ENCODE measurements at regions not wholly inside any gene's neighbourhood (a gene's known extent, or its start where the extent isn't known, plus 50 kb on each side); places are given as distances from the start of the nearest gene placed in this dataset.

GRCh38 chr12:54701940-54702592 is 53.9 kb upstream of the DCD start:
- no peaks in the 10 kb centered on the region for H3K36me3 ChIP-seq (ENCODE audit: control insufficient read depth, insufficient read depth, low read length)
- no peak overlapping the region for H2BK20ac ChIP-seq (ENCODE audit: low read depth, low read length)
- in situ Hi-C loops (cut with MboI; ENCODE audit: low sequenced_read_pairs) (no loop called here), dilution Hi-C loops (cut with HindIII; ENCODE audit: low sequenced_read_pairs, unreplicated experiment) (no loop called here), intact Hi-C loops (cut with micrococcal nuclease) (loop anchor here (1.0 kb wide), 1 partner anchor 256 kb away; no protein-coding TSS in a partner anchor)
- no peak overlapping the region for H4K5ac ChIP-seq (ENCODE audit: low read depth, low read length)
- H2AK5ac ChIP-seq (ENCODE audit: low read depth, low read length) = no peak overlapping the region
- H3K18ac ChIP-seq (ENCODE audit: low read depth, low read length) = no peak overlapping the region
- H3K56ac ChIP-seq (ENCODE audit: extremely low read depth, insufficient read depth, low read length) = no peak overlapping the region
- H3K27me3 ChIP-seq (ENCODE audit: control insufficient read depth, insufficient read depth, low read length) = no peaks in the 10 kb centered on the region
- H2BK15ac ChIP-seq (ENCODE audit: low read depth, low read length) = no peak overlapping the region
- TF ChIP-seq BHLHE40 (IDR thresholded peaks at IDR 0.05; ENCODE audit: low read depth, low read length) (no peak), RAD21 (IDR thresholded peaks at IDR 0.05; ENCODE audit: low read length) (peak; percentile 35), MAFK (IDR thresholded peaks at IDR 0.05; ENCODE audit: low read depth, low read length) (no peak), CEBPB (IDR thresholded peaks at IDR 0.05; ENCODE audit: low read depth, low read length) (no peak), SMC3 (IDR thresholded peaks at IDR 0.05; ENCODE audit: low read depth, low read length) (peak; percentile 27; the same call in 1 of the 2 replicates), POLR2A (IDR thresholded peaks at IDR 0.05; ENCODE audit: low read depth, low read length) (no peak), CTCF (conservative IDR thresholded peaks at IDR 0.05; ENCODE audit: low read depth, low read length) (peak; percentile 61)
- no peaks in the 10 kb centered on the region for H3K9me3 ChIP-seq (ENCODE audit: control insufficient read depth, insufficient read depth, low read length)
- no peaks in the 10 kb centered on the region for H3K4me1 ChIP-seq (ENCODE audit: control insufficient read depth, insufficient read depth, low read length)
- no peak overlapping the region for H3K4me3 ChIP-seq (ENCODE audit: insufficient read depth, low read depth, low read length)
- ChIA-PET POLR2A (ENCODE audit: unreplicated experiment) (no interaction called here), CTCF (interaction anchor here (0.6 to 2.1 kb wide), 7 partner anchors 9 to 257 kb away, joined by 3 to 9 read pairs (median 4); no protein-coding TSS in a partner anchor)
- no peaks in the 10 kb centered on the region for H3K79me1 ChIP-seq (ENCODE audit: low read depth in 1 of 2, low read length in 2 of 2)
- no peak overlapping the region for H4K8ac ChIP-seq (ENCODE audit: low read depth in 2 of 2, low read length in 2 of 2)
- no peak overlapping the region for H3K23ac ChIP-seq (ENCODE audit: low read depth, low read length)
- no peak overlapping the region for H2AFZ ChIP-seq (replicated peaks; ENCODE audit: low read length, poor library complexity)
- no peak overlapping the region for H3K4me2 ChIP-seq (ENCODE audit: low read depth, low read length)
- H4K91ac ChIP-seq (ENCODE audit: insufficient read depth, low read depth, low read length) = no peak overlapping the region
- H2AK9ac ChIP-seq (replicated peaks; ENCODE audit: low read depth, low read length, poor library complexity) = no peak overlapping the region
- H3K9me1 ChIP-seq (ENCODE audit: insufficient read depth, low read length) = no peaks in the 10 kb centered on the region
- no peak overlapping the region for H2BK5ac ChIP-seq (ENCODE audit: low read depth, low read length, poor library complexity, severe bottlenecking)
- H2BK120ac ChIP-seq (ENCODE audit: low read depth, low read length) = no peak overlapping the region
- no peak overlapping the region for H3K14ac ChIP-seq (replicated peaks; ENCODE audit: low read depth, low read length)
- ATAC-seq (ENCODE audit: low read depth) (peak; percentile 73; the same call in 1 of the 2 replicates), DNase-seq (peak; percentile 41)
- no peaks in the 10 kb centered on the region for H4K20me1 ChIP-seq (ENCODE audit: insufficient read depth, low read length)
- H3K4ac ChIP-seq (ENCODE audit: low read depth, low read length) = no peak overlapping the region
- no peak overlapping the region for H3K27ac ChIP-seq (ENCODE audit: insufficient read depth, low read length)
- H3K9ac ChIP-seq (ENCODE audit: low read depth, low read length) = no peak overlapping the region
- BruUV-seq (replicated peaks) = no TSS peak
- WGBS, 2 experiments (ENCODE audit: extremely low coverage in 2 of 2, insufficient read length in 1 of 2) = no CpG with 5 or more reads among the region's 2 CpGs

Data from IMR-90 (cell line).